ENCODE measurements at regions not wholly inside any gene's neighbourhood (a gene's known extent, or its start where the extent isn't known, plus 50 kb on each side); places are given as distances from the start of the nearest gene placed in this dataset.

DNA sequence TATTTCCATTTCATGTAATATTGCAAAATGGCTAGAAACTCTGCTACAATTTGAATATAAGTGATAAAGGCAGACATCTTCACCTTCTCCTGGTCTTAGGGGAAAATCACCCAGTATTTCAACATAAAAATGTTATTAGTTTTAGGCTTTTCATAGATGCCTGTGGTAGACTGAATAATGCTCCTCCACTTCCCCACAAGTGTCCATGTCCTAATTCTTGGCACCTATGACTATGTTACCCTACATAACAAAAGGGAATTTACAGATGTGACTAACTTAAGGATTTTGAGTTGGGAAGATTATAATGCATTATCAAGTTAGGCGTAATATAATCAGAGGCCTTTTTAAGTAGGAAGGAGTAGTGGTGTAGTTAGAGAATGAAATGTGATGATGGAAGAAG lies 196.4 kb downstream of the TMTC3 start:
- POLR2A ChIA-PET: no interaction called here
- Histone ChIP-seq H4K20me1 (ENCODE audit: control insufficient read depth, insufficient read depth) (no peaks in the 10 kb centered on the region), H3K27ac (ENCODE audit: control insufficient read depth, insufficient read depth) (no peak overlapping the region), H3K4me2 (ENCODE audit: control insufficient read depth, insufficient read depth) (no peak overlapping the region), H3K9ac (ENCODE audit: control insufficient read depth, insufficient read depth, low read length) (no peak overlapping the region), H2AFZ (ENCODE audit: control insufficient read depth, low read depth, low read length) (no peak overlapping the region), H3K4me1 (ENCODE audit: control insufficient read depth, insufficient read depth, low read length) (no peaks in the 10 kb centered on the region; the same call in 1 of the 2 replicates), H3K27me3 (replicated peaks in 1 of 2; ENCODE audit: control insufficient read depth in 2 of 2, insufficient read depth in 2 of 2, low read length in 1 of 2) (no peaks in the 10 kb centered on the region), H3K4me3 (no peak overlapping the region), H3K79me2 (ENCODE audit: control insufficient read depth, insufficient read depth, low read length) (no peaks in the 10 kb centered on the region), H3K36me3 (ENCODE audit: control insufficient read depth in 2 of 2, insufficient read depth in 2 of 2, low read length in 1 of 2) (no peaks in the 10 kb centered on the region), H3K9me3 (replicated peaks; ENCODE audit: control insufficient read depth, insufficient read depth, low read length) (no peaks in the 10 kb centered on the region; the same call in 1 of the 3 replicates)
- no TSS peak for BruUV-seq (replicated peaks)
- SMC1A ChIA-PET (ENCODE audit: uncharacterized antibody, unreplicated experiment): no interaction called here
- FAIRE-seq (no peak), DNase-seq (ENCODE audit: low read depth, low spot score) (no peak), ATAC-seq (no peak)
- CTCF ChIA-PET: no interaction called here
- no peak for TF ChIP-seq JUNB (IDR thresholded peaks at IDR 0.05)
- TF ChIP-seq ZBTB33 (IDR thresholded peaks at IDR 0.05): no peak
- no peak for TF ChIP-seq ZNF622 (IDR thresholded peaks at IDR 0.05)
- TF ChIP-seq BMI1 (IDR thresholded peaks at IDR 0.05; ENCODE audit: borderline replicate concordance): no peak
- TF ChIP-seq CREB1 (IDR thresholded peaks at IDR 0.05; ENCODE audit: low read depth): no peak
- TF ChIP-seq BCLAF1 (IDR thresholded peaks at IDR 0.05): no peak
- no peak for TF ChIP-seq MTA3 (IDR thresholded peaks at IDR 0.05; ENCODE audit: borderline replicate concordance, low read length)
- no peak for TF ChIP-seq FOXK2 (IDR thresholded peaks at IDR 0.05)
- no peak for TF ChIP-seq TARDBP (IDR thresholded peaks at IDR 0.05; ENCODE audit: borderline replicate concordance)
- no peak for TF ChIP-seq SIN3A (IDR thresholded peaks at IDR 0.05; ENCODE audit: low read depth, low read length)
- TF ChIP-seq BCL11A (IDR thresholded peaks at IDR 0.05; ENCODE audit: low read depth, low read length): no peak
- TF ChIP-seq KLF5 (IDR thresholded peaks at IDR 0.05; ENCODE audit: partially characterized antibody): no peak
- TF ChIP-seq POU2F2 (IDR thresholded peaks at IDR 0.05; ENCODE audit: borderline replicate concordance, low read depth, low read length): no peak
- no peak for TF ChIP-seq CHD1 (IDR thresholded peaks at IDR 0.05; ENCODE audit: low read depth, low read length)
- TF ChIP-seq POLR2AphosphoS5 (IDR thresholded peaks at IDR 0.05; ENCODE audit: low read length): no peak
- no peak for TF ChIP-seq EGR1 (IDR thresholded peaks at IDR 0.05; ENCODE audit: borderline replicate concordance in 1 of 2, low read depth in 2 of 2, low read length in 2 of 2)
- TF ChIP-seq SMARCA5 (IDR thresholded peaks at IDR 0.05): no peak
- no peak for TF ChIP-seq RFX5 (IDR thresholded peaks at IDR 0.05; ENCODE audit: low read depth, low read length)
- RAD21 ChIA-PET (ENCODE audit: unreplicated experiment): no interaction called here
- intact Hi-C loops (cut with micrococcal nuclease; ENCODE audit: unreplicated experiment): no loop called here
- in situ Hi-C loops (cut with MboI): no loop called here
- whole genome bisulfite sequencing (ENCODE audit: insufficient coverage, insufficient replicate concordance, low lambda C conversion rate, missing lambda C conversion rate): 0% methylated on average over 1 of the region's 1 CpG
